ENCODE measurements at regions not wholly inside any gene's neighbourhood (a gene's known extent, or its start where the extent isn't known, plus 50 kb on each side); places are given as distances from the start of the nearest gene placed in this dataset.
A peak's percentile ranks its signal among the peaks of the same experiment; 100 is the strongest.

DNA sequence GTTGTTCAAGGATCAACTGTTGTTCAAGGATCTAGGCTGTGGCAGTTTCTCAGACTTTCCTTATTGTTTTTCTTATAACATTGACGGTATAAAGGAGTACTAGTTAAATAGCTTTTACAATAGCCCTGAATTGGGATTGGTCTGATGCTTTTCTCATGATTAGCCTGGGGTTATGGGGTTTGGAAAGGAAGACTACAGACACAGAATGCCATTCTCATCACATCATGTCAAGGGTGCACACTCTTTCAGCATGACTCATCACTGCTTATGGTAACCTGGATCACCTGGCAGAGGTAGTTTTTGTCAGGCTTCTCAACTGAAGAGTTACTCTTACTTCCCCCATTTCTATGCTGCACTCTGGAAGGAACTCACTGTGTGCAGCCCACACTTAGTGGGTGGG is 194.2 kb upstream of the NPSR1 start:
- Mint-ChIP-seq H3K27me3 (ENCODE audit: unreplicated experiment) (no peaks in the 10 kb centered on the region), H3K27ac (ENCODE audit: unreplicated experiment) (no peak overlapping the region), H3K9me3 (ENCODE audit: unreplicated experiment) (no peaks in the 10 kb centered on the region), H3K36me3 (ENCODE audit: unreplicated experiment) (no peaks in the 10 kb centered on the region), H3K4me1 (ENCODE audit: low read depth, unreplicated experiment) (no peaks in the 10 kb centered on the region), H3K4me3 (ENCODE audit: unreplicated experiment) (no peak overlapping the region)
- no peak for DNase-seq
- no peak for TF ChIP-seq CTCF (IDR thresholded peaks at IDR 0.05; ENCODE audit: partially characterized antibody, unreplicated experiment)

- TF ChIP-seq CTCF (IDR thresholded peaks at IDR 0.05; ENCODE audit: partially characterized antibody, unreplicated experiment) = no peak
- DNase-seq = no peak
- Mint-ChIP-seq H3K36me3 (ENCODE audit: unreplicated experiment) (peaks cover 15% of the 10 kb centered on the region), H3K4me3 (ENCODE audit: unreplicated experiment) (no peak overlapping the region), H3K9me3 (ENCODE audit: unreplicated experiment) (peaks cover 2% of the 10 kb centered on the region), H3K27me3 (ENCODE audit: unreplicated experiment) (peaks cover 2% of the 10 kb centered on the region), H3K4me1 (ENCODE audit: low read depth, unreplicated experiment) (no peaks in the 10 kb centered on the region), H3K27ac (ENCODE audit: unreplicated experiment) (no peak overlapping the region)
These were observed 186.2 kb upstream of the NPSR1 start for GRCh38 chr7:34471844-34472243.

DNA sequence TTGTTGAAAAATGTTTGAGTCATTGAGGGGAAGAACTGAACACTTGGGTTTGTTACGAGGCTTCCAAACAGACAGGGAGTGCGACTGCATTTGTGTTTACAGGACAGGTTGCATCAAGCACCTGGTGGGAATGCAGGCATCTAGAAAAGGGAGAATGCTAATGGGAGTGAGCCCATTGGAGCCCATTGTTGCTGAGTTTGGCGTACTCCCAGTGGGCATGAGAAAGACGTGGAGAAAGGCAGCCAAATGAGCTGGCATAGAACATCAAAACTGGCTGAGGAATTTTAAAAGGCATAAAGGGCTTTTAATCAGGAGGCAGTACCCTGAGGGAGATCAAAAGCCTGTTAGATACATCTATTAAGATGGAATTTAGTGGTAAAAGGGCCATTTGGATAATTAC is 171.6 kb upstream of the NPSR1 start:
- TF ChIP-seq CTCF (IDR thresholded peaks at IDR 0.05; ENCODE audit: partially characterized antibody, unreplicated experiment) = no peak
- Mint-ChIP-seq H3K9me3 (ENCODE audit: unreplicated experiment) (no peaks in the 10 kb centered on the region), H3K4me3 (ENCODE audit: unreplicated experiment) (no peak overlapping the region), H3K36me3 (ENCODE audit: unreplicated experiment) (no peaks in the 10 kb centered on the region), H3K27ac (ENCODE audit: unreplicated experiment) (peak overlapping the region; percentile 18), H3K4me1 (ENCODE audit: low read depth, unreplicated experiment) (peaks cover 17% of the 10 kb centered on the region), H3K27me3 (ENCODE audit: unreplicated experiment) (peaks cover 6% of the 10 kb centered on the region)
- no peak for DNase-seq

DNA sequence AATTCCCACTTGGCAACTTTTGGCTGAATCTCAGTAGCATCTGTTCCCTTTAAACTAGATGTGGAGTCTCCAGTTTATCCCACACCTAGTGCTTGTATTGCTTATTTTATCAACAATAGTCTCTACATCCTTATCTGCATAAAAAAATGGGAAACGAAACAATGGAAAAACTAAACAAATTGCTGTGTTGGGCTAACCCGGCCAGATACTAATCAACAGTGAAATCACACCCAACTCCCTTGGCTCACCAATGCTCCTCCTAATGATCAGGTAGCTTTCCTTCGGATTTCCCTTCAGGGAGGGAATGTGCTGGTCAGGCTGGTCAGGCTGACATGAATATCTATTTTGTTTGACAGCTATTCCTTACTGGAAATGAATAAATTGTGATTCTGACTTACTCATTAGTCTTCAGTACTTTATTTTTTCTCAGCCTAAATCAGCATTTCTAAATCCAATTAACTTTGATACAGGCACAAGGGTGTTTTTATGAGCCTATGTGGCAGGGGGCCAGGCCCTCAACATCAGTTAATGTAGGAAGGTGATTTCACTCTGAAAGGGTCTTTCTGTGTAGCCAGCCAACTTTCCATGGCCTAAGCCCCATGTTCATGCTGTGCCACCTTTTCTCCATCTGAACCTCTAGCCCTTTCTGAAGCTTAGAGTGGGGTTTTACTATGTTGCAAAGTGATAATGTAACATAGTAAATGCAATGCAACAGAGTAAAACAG is 170.5 kb upstream of the NPSR1 start:
- no peak for TF ChIP-seq CTCF (IDR thresholded peaks at IDR 0.05; ENCODE audit: partially characterized antibody, unreplicated experiment)
- H3K4me3 Mint-ChIP-seq (ENCODE audit: unreplicated experiment) = no peak overlapping the region
- H3K36me3 Mint-ChIP-seq (ENCODE audit: unreplicated experiment) = no peaks in the 10 kb centered on the region
- H3K27ac Mint-ChIP-seq (ENCODE audit: unreplicated experiment) = no peak overlapping the region
- no peak for DNase-seq
- peaks cover 17% of the 10 kb centered on the region for H3K4me1 Mint-ChIP-seq (ENCODE audit: low read depth, unreplicated experiment)
- no peaks in the 10 kb centered on the region for H3K9me3 Mint-ChIP-seq (ENCODE audit: unreplicated experiment)
- peaks cover 6% of the 10 kb centered on the region for H3K27me3 Mint-ChIP-seq (ENCODE audit: unreplicated experiment)

DNA sequence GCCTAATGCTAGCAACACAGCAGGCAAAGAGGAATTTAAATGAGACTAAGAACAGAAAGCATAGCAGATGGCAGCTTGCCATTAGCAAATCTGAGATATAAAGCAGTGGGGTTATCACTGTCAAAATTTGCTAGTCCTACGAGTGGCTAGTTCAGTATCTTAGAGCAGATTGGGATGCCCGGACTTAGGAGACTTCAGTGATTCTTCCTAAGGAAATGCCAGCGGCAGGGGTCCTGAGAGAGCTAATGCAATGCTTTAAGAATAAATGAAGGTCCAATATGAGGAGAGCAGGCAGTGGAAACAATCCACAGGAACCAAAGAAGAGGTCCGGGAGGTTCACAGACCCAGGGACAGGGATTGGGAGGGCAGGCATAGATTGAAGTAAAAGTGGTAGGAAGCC is 169.3 kb upstream of the NPSR1 start:
- peaks cover 6% of the 10 kb centered on the region for H3K27me3 Mint-ChIP-seq (ENCODE audit: unreplicated experiment)
- peaks cover 17% of the 10 kb centered on the region for H3K4me1 Mint-ChIP-seq (ENCODE audit: low read depth, unreplicated experiment)

More for the DNA sequence above, 169.3 kb upstream of the NPSR1 start:
- Mint-ChIP-seq H3K9me3 (ENCODE audit: unreplicated experiment) (no peaks in the 10 kb centered on the region), H3K36me3 (ENCODE audit: unreplicated experiment) (no peaks in the 10 kb centered on the region), H3K4me3 (ENCODE audit: unreplicated experiment) (no peak overlapping the region), H3K27ac (ENCODE audit: unreplicated experiment) (peak overlapping the region; percentile 28)
- no peak for DNase-seq
- TF ChIP-seq CTCF (IDR thresholded peaks at IDR 0.05; ENCODE audit: partially characterized antibody, unreplicated experiment) = no peak

Measured in glutamatergic neuron (in vitro differentiated cells).